A673 (cell line): ENCODE measurements at regions not wholly inside any gene's neighbourhood (a gene's known extent, or its start where the extent isn't known, plus 50 kb on each side); places are given as distances from the start of the nearest gene placed in this dataset.

Source experiments
- EZH2 ChIP-seq: fragments of 200-600 bp; sonication (generic); IDR thresholded peaks from 2 replicates; pipeline ENCODE4 v1.6.1; 2017; ENCODE audit warnings: borderline replicate concordance, low read depth, mild to moderate bottlenecking, mixed read lengths, antibody characterized with exemption, low read length; ENCODE audit not compliant: poor library complexity, severe bottlenecking
- TF ChIP-seq, protein P1 (sequence below): fragments of 300-800, 200-600 bp; sonication (generic); conservative IDR thresholded peaks from 2 replicates; pipeline ENCODE4 v1.5.1; 2017; ENCODE audit warnings: low read depth, mild to moderate bottlenecking, antibody characterized with exemption, low read length, moderate library complexity, mixed read lengths

DNA sequence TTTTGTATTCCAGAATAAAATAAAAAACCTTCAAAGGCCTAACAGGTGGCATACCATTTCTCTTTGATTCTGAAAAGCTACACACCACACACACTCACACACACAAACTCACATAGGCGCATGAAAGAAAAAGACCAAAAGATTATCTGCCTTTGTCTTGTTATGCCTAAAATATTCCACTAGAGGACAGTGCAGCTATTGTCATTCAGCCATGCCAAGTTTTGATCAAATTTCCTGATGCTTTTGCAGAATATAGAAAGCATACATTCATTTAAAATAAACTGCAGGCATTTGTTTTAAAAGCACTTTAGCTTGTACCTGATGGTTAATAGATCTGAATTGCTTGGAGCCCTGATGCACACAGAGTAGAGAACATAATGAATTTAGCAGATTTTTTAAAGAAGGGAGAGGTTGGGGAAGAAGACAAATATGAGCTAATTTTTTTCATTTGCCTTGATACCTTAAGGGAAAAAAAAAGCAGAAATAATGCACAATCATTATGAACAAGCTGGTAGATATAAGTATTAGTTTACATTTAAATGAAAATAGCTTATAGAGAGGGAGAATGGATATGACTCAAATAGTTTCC is 1766.9 kb upstream of the SEL1L start:
- TF ChIP-seq, protein P1, sequence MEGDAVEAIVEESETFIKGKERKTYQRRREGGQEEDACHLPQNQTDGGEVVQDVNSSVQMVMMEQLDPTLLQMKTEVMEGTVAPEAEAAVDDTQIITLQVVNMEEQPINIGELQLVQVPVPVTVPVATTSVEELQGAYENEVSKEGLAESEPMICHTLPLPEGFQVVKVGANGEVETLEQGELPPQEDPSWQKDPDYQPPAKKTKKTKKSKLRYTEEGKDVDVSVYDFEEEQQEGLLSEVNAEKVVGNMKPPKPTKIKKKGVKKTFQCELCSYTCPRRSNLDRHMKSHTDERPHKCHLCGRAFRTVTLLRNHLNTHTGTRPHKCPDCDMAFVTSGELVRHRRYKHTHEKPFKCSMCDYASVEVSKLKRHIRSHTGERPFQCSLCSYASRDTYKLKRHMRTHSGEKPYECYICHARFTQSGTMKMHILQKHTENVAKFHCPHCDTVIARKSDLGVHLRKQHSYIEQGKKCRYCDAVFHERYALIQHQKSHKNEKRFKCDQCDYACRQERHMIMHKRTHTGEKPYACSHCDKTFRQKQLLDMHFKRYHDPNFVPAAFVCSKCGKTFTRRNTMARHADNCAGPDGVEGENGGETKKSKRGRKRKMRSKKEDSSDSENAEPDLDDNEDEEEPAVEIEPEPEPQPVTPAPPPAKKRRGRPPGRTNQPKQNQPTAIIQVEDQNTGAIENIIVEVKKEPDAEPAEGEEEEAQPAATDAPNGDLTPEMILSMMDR = peak; percentile 88
- no peak for TF ChIP-seq EZH2
